Naive B cell (primary cell): ENCODE measurements at regions not wholly inside any gene's neighbourhood (a gene's known extent, or its start where the extent isn't known, plus 50 kb on each side); places are given as distances from the start of the nearest gene placed in this dataset.

Source experiments
- ATAC-seq, 2 donors: fragments of 150-1000 bp; cut with Tn5 transposase; 2 replicates each; pipeline ENCODE4 v1.10.0; 2021; ENCODE audit warnings: low read depth in 2 of 2, mild to moderate bottlenecking in 2 of 2, moderate library complexity in 2 of 2
- DNase-seq: peaks from one replicate; pipeline ENCODE4 v3.0.0; 2022
- H3K27ac Mint-ChIP-seq, 6 donors: one replicate each; pipeline ENCODE4 v1.8.0; 2020 to 2022; ENCODE audit warnings: mild to moderate bottlenecking in 6 of 6, mixed read lengths in 6 of 6, moderate library complexity in 5 of 6, inconsistent platforms in 2 of 6
- H3K27me3 Mint-ChIP-seq, 3 donors: one replicate each; pipeline ENCODE4 v1.8.0; 2021 to 2022; ENCODE audit warnings: mixed read lengths in 3 of 3, mild to moderate bottlenecking in 1 of 3
- H3K36me3 Mint-ChIP-seq, 2 donors: one replicate each; pipeline ENCODE4 v1.8.0; 2020 to 2022; ENCODE audit warnings: mixed read lengths in 2 of 2, inconsistent platforms in 1 of 2, mild to moderate bottlenecking in 1 of 2
- H3K4me1 Mint-ChIP-seq, 3 donors: one replicate each; pipeline ENCODE4 v1.8.0; 2020 to 2022; ENCODE audit warnings: mixed read lengths in 3 of 3, inconsistent platforms in 1 of 3, mild to moderate bottlenecking in 1 of 3, moderate library complexity in 1 of 3
- H3K4me3 Mint-ChIP-seq, 8 donors: one replicate each; pipeline ENCODE4 v1.8.0; 2020 to 2022; ENCODE audit warnings: mild to moderate bottlenecking in 8 of 8, mixed read lengths in 8 of 8, moderate library complexity in 8 of 8, inconsistent platforms in 2 of 8
- H3K9me3 Mint-ChIP-seq, 7 donors: one replicate each; pipeline ENCODE4 v1.8.0; 2020 to 2022; ENCODE audit warnings: mixed read lengths in 7 of 7, mild to moderate bottlenecking in 5 of 7, inconsistent platforms in 2 of 7, moderate library complexity in 1 of 7

DNA sequence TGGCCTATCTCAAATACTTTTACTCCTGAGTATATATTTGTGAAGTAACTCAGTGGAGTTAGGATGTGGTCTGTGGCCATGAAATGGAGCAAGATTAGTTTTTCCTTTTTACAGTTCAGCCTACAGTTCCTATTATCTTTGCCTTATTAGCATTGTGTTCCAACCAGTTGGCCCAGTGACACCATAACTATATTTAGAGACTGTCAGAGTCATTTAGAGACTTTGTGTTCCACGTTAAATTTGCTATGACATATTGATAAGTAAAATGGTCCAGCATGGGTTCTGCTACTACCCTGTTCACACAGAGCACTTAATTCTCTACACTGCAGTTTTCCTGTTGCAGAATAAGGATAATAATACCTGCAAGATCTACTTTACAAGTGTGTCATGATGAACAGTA is 68.3 kb upstream of the RAB11FIP2 start:
- ATAC-seq (no peak), DNase-seq (no peak)
- Mint-ChIP-seq H3K4me3 (no peak overlapping the region), H3K27ac (no peak overlapping the region), H3K27me3 (peaks cover 1 to 4% (median 4%) of the 10 kb centered on the region in 3 donors), H3K4me1 (no peaks in the 10 kb centered on the region), H3K9me3 (peaks cover 0 to 4% (median 0%) of the 10 kb centered on the region in 7 donors), H3K36me3 (no peaks in the 10 kb centered on the region)

DNA sequence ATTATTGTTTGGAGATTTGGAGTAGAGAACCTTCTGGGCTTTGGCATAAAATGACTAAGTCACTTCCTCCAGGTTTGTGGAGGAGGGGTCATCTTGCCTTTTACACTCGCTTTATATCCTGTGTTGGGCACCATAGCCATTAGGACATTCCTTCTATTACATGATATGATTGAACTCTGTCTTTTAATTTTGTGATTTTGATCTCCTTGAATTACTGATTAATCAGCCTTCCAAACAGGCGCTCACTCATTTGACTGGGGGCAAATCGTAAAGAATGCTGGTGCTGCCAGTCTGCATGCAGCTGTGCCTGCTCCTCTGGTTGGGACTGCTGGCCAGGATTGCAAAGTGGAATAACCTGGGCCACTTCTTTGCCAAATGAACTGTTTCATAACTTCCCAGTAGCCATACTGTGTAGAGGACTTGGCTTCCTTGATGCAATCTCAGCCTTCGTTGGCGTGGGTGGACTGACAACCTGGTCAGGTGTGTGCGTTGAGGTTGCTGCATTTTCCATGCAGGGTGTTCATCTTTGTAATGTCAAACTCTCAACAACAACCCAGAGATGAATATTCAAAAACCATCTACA is 65.9 kb upstream of the RAB11FIP2 start:
- H3K36me3 Mint-ChIP-seq, result no peaks in the 10 kb centered on the region
- no peaks in the 10 kb centered on the region for H3K4me1 Mint-ChIP-seq
- no peak overlapping the region for H3K27ac Mint-ChIP-seq
- ATAC-seq, result no peak
- DNase-seq, result no peak
- H3K27me3 Mint-ChIP-seq, result peaks cover 0 to 14% (median 0%) of the 10 kb centered on the region in 3 donors
- H3K4me3 Mint-ChIP-seq, result no peak overlapping the region
- H3K9me3 Mint-ChIP-seq, result peaks cover 0 to 2% (median 0%) of the 10 kb centered on the region in 7 donors

DNA sequence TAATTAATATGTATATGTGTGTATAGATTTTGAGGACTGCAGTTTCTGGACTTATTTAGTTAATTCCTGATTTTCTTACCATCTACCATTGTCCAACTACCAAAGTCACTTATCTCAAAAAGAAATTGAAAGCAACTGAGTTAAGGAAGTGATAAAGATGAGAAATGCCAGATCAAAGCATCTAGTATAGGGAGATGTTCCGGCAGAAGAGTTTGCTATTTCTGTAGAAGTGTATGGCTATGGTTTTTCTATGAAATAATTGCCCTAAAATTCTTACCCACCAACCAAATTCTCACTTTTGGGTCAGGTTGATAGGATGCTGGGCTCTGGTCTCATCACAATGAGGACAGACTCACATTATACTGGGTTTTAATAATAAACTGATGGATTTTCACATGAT is 64.0 kb upstream of the RAB11FIP2 start:
- no peaks in the 10 kb centered on the region for H3K36me3 Mint-ChIP-seq
- ATAC-seq, result no peak
- H3K27ac Mint-ChIP-seq, result no peak overlapping the region
- peaks cover 0 to 22% (median 11%) of the 10 kb centered on the region in 3 donors for H3K27me3 Mint-ChIP-seq
- peaks cover 0 to 2% (median 0%) of the 10 kb centered on the region in 7 donors for H3K9me3 Mint-ChIP-seq
- no peak for DNase-seq
- H3K4me3 Mint-ChIP-seq, result no peak overlapping the region
- H3K4me1 Mint-ChIP-seq, result no peaks in the 10 kb centered on the region

DNA sequence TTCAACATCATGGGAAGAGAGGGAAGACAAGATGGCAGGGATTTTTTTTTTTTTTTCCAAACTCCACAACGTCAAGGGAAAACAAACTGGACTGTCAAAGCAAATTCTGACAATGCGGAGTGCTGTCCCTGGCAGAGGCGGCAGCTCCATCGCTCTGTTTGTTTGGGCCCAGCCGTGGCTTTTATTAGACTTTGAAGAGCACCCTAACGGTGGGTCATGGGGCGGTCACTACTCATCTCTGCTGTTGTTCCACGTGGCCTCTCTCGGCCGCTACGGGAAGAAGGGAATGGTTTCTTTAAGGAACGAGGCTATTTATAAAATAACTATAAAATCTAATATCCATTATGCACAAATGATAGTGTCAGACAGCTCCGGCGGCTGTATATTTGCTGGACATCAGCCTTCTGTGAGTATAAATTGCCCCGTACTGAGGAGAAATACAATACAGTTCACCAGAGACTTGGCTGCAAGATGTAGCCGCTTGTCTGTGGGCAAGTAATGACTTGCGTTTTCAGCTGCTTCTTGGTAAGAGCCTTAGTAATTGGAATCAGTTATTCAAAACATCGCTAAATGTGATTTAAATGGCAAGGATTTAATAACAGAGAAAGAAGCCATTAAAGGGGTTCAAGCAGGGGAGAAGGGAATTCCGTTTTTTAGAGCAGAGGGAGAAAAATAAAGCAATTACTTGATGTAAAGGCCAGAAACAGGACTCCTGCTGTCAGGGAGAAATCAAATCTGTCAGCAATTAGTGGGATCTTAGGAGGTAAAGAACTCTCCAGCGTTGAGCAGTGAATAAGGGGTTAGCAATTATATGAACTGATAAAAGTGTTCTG is 61.7 kb upstream of the RAB11FIP2 start:
- Mint-ChIP-seq H3K27me3 (peaks cover 0 to 22% (median 11%) of the 10 kb centered on the region in 3 donors), H3K9me3 (peaks cover 0 to 1% (median 0%) of the 10 kb centered on the region in 7 donors), H3K4me3 (no peak overlapping the region), H3K27ac (no peak overlapping the region), H3K36me3 (no peaks in the 10 kb centered on the region), H3K4me1 (no peaks in the 10 kb centered on the region)
- DNase-seq, result no peak
- no peak for ATAC-seq

DNA sequence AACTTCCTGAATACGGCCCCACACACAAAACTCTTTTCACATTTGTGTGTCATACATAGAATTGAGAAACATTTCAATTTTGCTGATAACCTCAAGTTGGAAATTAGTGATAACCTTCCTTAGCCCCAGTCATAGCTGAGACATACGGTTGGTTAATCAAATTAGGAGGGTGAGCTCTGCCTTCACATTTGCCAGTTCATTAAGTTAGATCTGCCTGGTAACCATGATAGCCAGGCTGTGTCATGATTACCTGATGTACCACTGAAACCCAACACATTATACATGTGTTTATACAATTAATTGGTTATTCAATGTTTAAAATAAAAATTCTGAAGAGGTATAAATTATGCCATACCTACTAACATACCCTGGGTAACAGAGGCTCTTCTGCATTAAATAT is 60.8 kb upstream of the RAB11FIP2 start:
- ATAC-seq (no peak), DNase-seq (no peak)
- Mint-ChIP-seq H3K36me3 (no peaks in the 10 kb centered on the region), H3K27me3 (peaks cover 0 to 22% (median 14%) of the 10 kb centered on the region in 3 donors), H3K4me3 (no peak overlapping the region), H3K27ac (no peak overlapping the region), H3K9me3 (peaks cover 0 to 1% (median 0%) of the 10 kb centered on the region in 7 donors), H3K4me1 (no peaks in the 10 kb centered on the region)

DNA sequence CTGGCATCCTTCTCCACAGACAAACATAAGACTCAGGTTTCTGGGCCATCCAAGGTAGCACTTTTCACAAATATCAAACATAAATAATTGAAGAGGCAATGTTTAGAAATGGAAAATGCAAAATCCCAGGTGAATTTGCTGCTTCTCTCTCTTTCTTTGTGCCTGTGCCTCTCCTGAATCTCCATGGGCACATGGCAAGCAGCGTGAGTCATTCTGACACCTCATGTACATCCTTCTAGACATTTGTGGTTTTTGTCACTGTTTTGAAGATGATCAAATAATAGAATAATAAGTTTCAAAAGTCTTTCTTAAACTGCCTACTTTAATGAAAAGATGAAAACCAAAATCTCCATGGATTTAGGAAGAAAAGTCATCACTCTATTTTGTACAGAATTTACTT is 60.3 kb upstream of the RAB11FIP2 start:
- Mint-ChIP-seq H3K4me3 (no peak overlapping the region), H3K9me3 (peaks cover 0 to 1% (median 0%) of the 10 kb centered on the region in 7 donors), H3K27me3 (peaks cover 0 to 22% (median 16%) of the 10 kb centered on the region in 3 donors), H3K36me3 (no peaks in the 10 kb centered on the region), H3K4me1 (no peaks in the 10 kb centered on the region), H3K27ac (no peak overlapping the region)
- no peak for DNase-seq
- ATAC-seq, result no peak

DNA sequence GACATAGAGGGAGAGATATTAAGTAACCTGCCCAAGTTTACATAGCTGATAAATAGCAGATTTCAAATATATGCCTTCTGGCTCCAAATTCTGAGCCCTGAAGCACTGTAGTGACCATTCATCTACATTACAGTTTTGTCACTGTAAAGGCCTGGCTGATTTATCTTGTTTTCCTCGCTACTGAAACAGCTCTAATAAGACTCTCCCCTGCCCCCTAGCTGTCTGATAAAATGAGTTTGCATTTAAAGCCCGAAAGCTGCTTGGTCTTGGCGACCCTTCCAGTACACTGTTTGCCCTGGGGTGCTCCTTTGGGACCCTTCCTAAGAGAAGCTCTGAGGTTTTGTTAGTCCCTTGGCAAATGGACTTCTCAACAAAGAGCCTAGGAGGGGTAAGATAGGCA is 59.7 kb upstream of the RAB11FIP2 start:
- ATAC-seq, result no peak
- DNase-seq, result no peak

DNA sequence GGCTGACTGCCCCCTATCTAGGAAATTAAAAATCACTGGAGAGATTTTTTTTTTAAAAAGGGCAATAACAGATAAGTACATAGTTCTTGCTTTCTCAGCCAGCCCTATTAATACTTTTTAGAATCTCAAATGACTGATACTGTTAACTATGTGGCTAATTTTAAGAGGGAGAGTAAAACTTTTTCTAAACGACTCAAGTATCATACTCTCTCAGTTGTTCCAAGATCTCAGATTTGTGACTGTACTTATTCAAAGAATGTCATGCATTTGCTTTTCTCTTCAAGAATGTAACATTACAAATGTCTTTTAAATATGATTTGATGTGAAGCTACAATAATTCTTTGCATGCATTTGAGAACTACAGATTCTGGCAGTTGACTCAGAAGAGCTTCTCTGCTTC is 55.4 kb upstream of the RAB11FIP2 start:
- no peak overlapping the region for H3K4me3 Mint-ChIP-seq
- peaks cover 6 to 20% (median 19%) of the 10 kb centered on the region in 3 donors for H3K27me3 Mint-ChIP-seq
- H3K36me3 Mint-ChIP-seq, result no peaks in the 10 kb centered on the region
- no peak for ATAC-seq
- DNase-seq, result no peak
- no peak overlapping the region for H3K27ac Mint-ChIP-seq
- no peaks in the 10 kb centered on the region for H3K4me1 Mint-ChIP-seq
- peaks cover 0 to 1% (median 0%) of the 10 kb centered on the region in 7 donors for H3K9me3 Mint-ChIP-seq

More for the DNA sequence above, 59.7 kb upstream of the RAB11FIP2 start:
- peaks cover 0 to 22% (median 16%) of the 10 kb centered on the region in 3 donors for H3K27me3 Mint-ChIP-seq
- no peaks in the 10 kb centered on the region for H3K4me1 Mint-ChIP-seq
- H3K9me3 Mint-ChIP-seq, result peaks cover 0 to 1% (median 0%) of the 10 kb centered on the region in 7 donors
- H3K36me3 Mint-ChIP-seq, result no peaks in the 10 kb centered on the region
- no peak overlapping the region for H3K27ac Mint-ChIP-seq
- no peak overlapping the region for H3K4me3 Mint-ChIP-seq

DNA sequence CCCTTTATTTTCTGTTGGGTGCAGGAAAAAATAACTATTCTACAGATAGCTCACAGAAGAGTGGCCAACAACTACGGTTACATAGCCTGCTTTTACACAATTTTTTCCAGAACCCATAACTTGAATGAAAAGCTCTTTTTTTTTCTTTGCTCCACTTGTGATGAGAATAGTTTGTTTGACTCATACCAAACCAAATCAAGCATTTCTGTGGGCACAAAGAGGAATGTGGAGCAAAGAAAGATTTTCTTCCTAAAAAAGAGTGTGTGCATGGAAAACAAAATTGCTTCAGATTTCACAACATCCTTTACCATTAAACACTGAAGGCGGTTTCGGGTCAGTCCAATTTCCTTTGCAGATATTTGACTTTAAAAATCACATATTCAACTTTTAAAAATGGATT is 54.8 kb upstream of the RAB11FIP2 start:
- Mint-ChIP-seq H3K4me3 (no peak overlapping the region), H3K36me3 (no peaks in the 10 kb centered on the region), H3K4me1 (no peaks in the 10 kb centered on the region), H3K27me3 (peaks cover 6 to 16% (median 15%) of the 10 kb centered on the region in 3 donors), H3K9me3 (peaks cover 0 to 1% (median 0%) of the 10 kb centered on the region in 7 donors), H3K27ac (no peak overlapping the region)
- no peak for ATAC-seq
- no peak for DNase-seq
